ENCODE measurements at regions not wholly inside any gene's neighbourhood (a gene's known extent, or its start where the extent isn't known, plus 50 kb on each side); places are given as distances from the start of the nearest gene placed in this dataset.

GRCh38 chr12:124499898-124500244 is 67.5 kb downstream of the NCOR2 start:
- CTCF ChIA-PET: no interaction called here
- Mint-ChIP-seq H3K27ac (no peak overlapping the region), H3K36me3 (ENCODE audit: low read depth) (peaks cover 11% of the 10 kb centered on the region), H3K4me1 (peaks cover 58% of the 10 kb centered on the region), H3K9me3 (no peaks in the 10 kb centered on the region), H3K4me3 (no peak overlapping the region), H3K27me3 (no peaks in the 10 kb centered on the region)
- DNase-seq: no peak
- POLR2A ChIA-PET: interaction anchor here (0.9 kb wide), 1 partner anchor 52 kb away, joined by 3 read pairs; no protein-coding TSS in a partner anchor
- TF ChIP-seq CTCF (IDR thresholded peaks at IDR 0.05): no peak
- no peak for ATAC-seq (ENCODE audit: low read depth)
- intact Hi-C loops (cut with micrococcal nuclease): loop anchor here (5.0 kb wide), 2 partner anchors 47 to 182 kb away; no protein-coding TSS in a partner anchor

- no peak for TF ChIP-seq CTCF (IDR thresholded peaks at IDR 0.05)
- H3K27ac Mint-ChIP-seq: no peak overlapping the region
- CTCF ChIA-PET: no interaction called here
Measured at GRCh38 chr12:124499190-124499753, 68.1 kb downstream of the NCOR2 start.

GRCh38 chr12:124498275-124499189 is 68.9 kb downstream of the NCOR2 start:
- no peak for TF ChIP-seq CTCF (IDR thresholded peaks at IDR 0.05)
- Mint-ChIP-seq H3K27ac (no peak overlapping the region), H3K27me3 (no peaks in the 10 kb centered on the region), H3K9me3 (no peaks in the 10 kb centered on the region), H3K4me3 (no peak overlapping the region), H3K4me1 (peaks cover 69% of the 10 kb centered on the region), H3K36me3 (ENCODE audit: low read depth) (peaks cover 17% of the 10 kb centered on the region)
- no peak for DNase-seq
- intact Hi-C loops (cut with micrococcal nuclease): loop anchor here (5.0 kb wide), 2 partner anchors 49 to 184 kb away; no protein-coding TSS in a partner anchor
- ChIA-PET CTCF (no interaction called here), POLR2A (interaction anchor here (0.6 to 1.1 kb wide), 2 partner anchors 48 to 108 kb away, joined by 3 to 9 read pairs; no protein-coding TSS in a partner anchor)
- ATAC-seq (ENCODE audit: low read depth): no peak

More at GRCh38 chr12:124499190-124499753, 68.1 kb downstream of the NCOR2 start:
- no peaks in the 10 kb centered on the region for H3K9me3 Mint-ChIP-seq
- DNase-seq (no peak), ATAC-seq (ENCODE audit: low read depth) (no peak)
- peaks cover 14% of the 10 kb centered on the region for H3K36me3 Mint-ChIP-seq (ENCODE audit: low read depth)
- no peak overlapping the region for H3K4me3 Mint-ChIP-seq
- peaks cover 61% of the 10 kb centered on the region for H3K4me1 Mint-ChIP-seq
- no peaks in the 10 kb centered on the region for H3K27me3 Mint-ChIP-seq
- POLR2A ChIA-PET: interaction anchor here (0.6 to 0.9 kb wide), 2 partner anchors 53 to 109 kb away, joined by 3 to 9 read pairs; no protein-coding TSS in a partner anchor
- intact Hi-C loops (cut with micrococcal nuclease): loop anchor here (5.0 kb wide), 2 partner anchors 48 to 183 kb away; no protein-coding TSS in a partner anchor

GRCh38 chr12:124497658-124498057 is 69.8 kb downstream of the NCOR2 start:
- POLR2A ChIA-PET: interaction anchor here (1.1 kb wide), 1 partner anchor 49 kb away, joined by 3 read pairs; no protein-coding TSS in a partner anchor
- CTCF ChIA-PET: no interaction called here
- H3K9me3 Mint-ChIP-seq: no peaks in the 10 kb centered on the region

More at GRCh38 chr12:124497658-124498057, 69.8 kb downstream of the NCOR2 start:
- DNase-seq (no peak), ATAC-seq (ENCODE audit: low read depth) (peak; percentile 11)
- TF ChIP-seq CTCF (IDR thresholded peaks at IDR 0.05): no peak
- peaks cover 16% of the 10 kb centered on the region for H3K36me3 Mint-ChIP-seq (ENCODE audit: low read depth)
- H3K27me3 Mint-ChIP-seq: no peaks in the 10 kb centered on the region
- no peak overlapping the region for H3K4me3 Mint-ChIP-seq
- H3K27ac Mint-ChIP-seq: no peak overlapping the region
- peaks cover 77% of the 10 kb centered on the region for H3K4me1 Mint-ChIP-seq
- intact Hi-C loops (cut with micrococcal nuclease): loop anchor here (5.0 kb wide), 2 partner anchors 50 to 185 kb away; no protein-coding TSS in a partner anchor

Data from activated B cell treated with CpG ODN at 0.5 μM for 24 hours (primary cell).